ENCODE measurements at regions not wholly inside any gene's neighbourhood (a gene's known extent, or its start where the extent isn't known, plus 50 kb on each side); places are given as distances from the start of the nearest gene placed in this dataset.

- TF ChIP-seq TAF1 (IDR thresholded peaks at IDR 0.05; ENCODE audit: low read depth, low read length), result no peak
- no peak for TF ChIP-seq POLR2AphosphoS5 (IDR thresholded peaks at IDR 0.05; ENCODE audit: low read depth, low read length)
- TF ChIP-seq POLR2A (IDR thresholded peaks at IDR 0.05; ENCODE audit: low read depth, low read length), result no peak
- TF ChIP-seq SPI1 (IDR thresholded peaks at IDR 0.05; ENCODE audit: low read depth, low read length), result no peak
- TF ChIP-seq POU2F2 (IDR thresholded peaks at IDR 0.05; ENCODE audit: low read depth, low read length), result no peak
- TF ChIP-seq PAX5 (IDR thresholded peaks at IDR 0.05; ENCODE audit: insufficient read depth, low read length, severe bottlenecking), result no peak
Observed at GRCh38 chr11:23727794-23728193, 769.1 kb upstream of the LUZP2 start.
